GM18873 (cell line): ENCODE measurements at regions not wholly inside any gene's neighbourhood (a gene's known extent, or its start where the extent isn't known, plus 50 kb on each side); places are given as distances from the start of the nearest gene placed in this dataset.

Experiments
- ATAC-seq: cut with Tn5 transposase; IDR thresholded peaks from one replicate; pipeline ENCODE4 v1.9.1; 2021; ENCODE audit warnings: mild to moderate bottlenecking, moderate library complexity, moderate number of reproducible peaks; ENCODE audit not compliant: unreplicated experiment, low FRiP score

GRCh38 chr14:62614122-62614521, 431.1 kb downstream of the KCNH5 start:
- ATAC-seq, result no peak

DNA sequence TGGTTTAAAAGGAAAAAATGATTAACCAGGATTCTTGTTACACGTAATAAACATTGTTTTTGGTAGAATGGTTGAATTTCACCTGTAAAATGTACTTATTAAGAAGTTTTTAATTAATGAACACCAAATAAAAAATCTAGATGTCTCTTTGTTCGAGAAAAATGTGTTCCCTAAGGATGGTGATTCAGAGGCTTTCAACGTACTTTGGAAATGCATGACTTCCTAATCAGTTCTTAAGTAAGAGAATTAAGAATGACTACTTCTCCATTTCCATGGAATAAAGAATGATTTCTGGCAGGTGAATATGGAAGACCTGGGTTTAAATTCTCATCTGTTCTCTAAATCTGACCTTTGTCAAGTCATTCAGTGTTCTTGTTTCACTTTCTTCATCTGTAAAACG, 428.6 kb downstream of the KCNH5 start:
- no peak for ATAC-seq

GRCh38 chr14:62626416-62626815, 418.8 kb downstream of the KCNH5 start:
- no peak for ATAC-seq

DNA sequence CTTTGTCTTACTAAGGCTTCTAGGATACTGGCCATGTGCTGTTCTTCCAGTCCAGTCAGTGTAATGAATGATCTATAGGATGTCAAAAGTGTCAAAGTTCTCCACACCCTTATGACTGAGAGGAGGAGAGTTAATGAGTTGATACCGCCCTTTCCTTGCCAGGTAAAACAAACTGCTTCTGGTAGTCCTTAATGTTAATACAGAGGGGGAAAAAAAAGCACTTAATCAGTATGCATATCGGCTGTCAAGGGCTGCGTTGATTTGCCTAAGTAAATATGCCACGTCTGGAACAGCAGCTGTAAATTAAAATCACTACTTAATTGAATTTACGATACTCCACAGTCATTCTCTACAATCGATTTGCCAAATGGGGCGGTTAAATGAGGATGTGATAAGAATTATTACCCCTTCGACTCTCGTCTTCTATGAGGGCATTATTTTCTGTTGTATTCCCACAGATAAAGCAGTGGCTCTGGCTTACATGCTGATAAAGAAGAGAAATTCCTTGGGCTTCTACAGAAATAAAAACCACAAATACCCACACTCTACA, 416.0 kb downstream of the KCNH5 start:
- no peak for ATAC-seq

DNA sequence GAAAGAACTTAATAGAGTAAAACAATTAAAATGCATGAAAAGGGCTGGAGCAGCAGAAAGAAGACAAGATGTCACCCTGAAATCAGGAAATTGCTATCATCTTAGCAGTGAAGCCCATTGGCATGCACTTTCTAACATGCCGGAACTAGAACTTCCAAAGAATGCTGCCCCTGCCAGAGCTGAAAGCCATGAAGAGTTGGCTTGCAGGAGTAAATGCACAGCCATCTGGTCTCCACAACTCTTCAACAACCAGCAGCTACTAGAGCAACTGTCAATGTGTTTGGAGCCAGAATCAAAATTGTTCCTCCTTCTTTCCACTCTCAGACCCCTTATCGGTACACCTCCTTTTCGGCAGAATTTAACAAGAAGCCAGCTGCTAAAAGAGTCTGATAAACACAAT, 414.1 kb downstream of the KCNH5 start:
- no peak for ATAC-seq

DNA sequence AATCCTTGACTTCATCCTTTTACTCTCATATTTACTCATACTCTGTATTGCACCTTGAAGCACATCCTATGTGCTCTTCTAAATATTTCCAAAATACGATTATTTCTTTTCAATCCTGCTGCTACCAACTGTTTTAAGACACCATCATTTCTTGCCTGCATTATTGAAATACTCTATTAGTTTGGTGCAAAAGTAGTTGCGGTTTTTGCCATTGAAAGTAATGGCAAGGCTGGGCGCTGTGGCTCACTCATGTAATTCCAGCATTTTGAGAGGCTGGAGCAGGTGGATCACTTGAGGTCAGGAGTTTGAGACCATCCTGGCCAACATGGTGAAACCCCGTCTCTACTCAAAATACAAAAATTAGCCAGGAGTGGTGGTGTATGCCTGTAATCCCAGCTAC, 412.5 kb downstream of the KCNH5 start:
- ATAC-seq, result no peak

DNA sequence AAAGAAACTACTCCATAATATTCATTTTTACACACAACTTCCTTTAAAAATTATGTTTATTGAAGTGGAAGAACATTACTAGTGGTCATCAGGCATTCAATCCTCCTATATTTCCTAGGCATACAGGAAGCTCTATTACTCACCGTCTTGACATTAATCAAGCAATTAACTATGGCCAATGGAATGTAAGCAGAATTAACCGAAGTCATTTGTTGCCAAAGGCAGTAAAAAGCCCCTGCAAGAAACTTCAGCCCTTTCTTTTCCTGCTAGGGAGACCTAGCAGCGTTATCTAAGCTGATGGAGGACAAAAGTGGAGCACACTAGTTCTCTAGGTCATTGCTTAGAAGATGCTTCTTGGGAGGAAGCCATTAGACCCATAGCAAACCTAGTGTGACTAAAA, 399.6 kb downstream of the KCNH5 start:
- ATAC-seq, result no peak
